OCI-LY7 (cell line): ENCODE measurements at regions not wholly inside any gene's neighbourhood (a gene's known extent, or its start where the extent isn't known, plus 50 kb on each side); places are given as distances from the start of the nearest gene placed in this dataset.

Experiments
- EZH2phosphoT487 ChIP-seq: fragments of 200-600 bp; sonication (generic); IDR thresholded peaks from 2 replicates; pipeline ENCODE4 v1.6.1; 2018; ENCODE audit warnings: low read depth, borderline replicate concordance, mild to moderate bottlenecking, mixed run types, antibody characterized with exemption, low read length, moderate library complexity, mixed read lengths
- TF ChIP-seq, protein P1 (sequence below): fragments of 200-600 bp; sonication (generic); conservative IDR thresholded peaks from 2 replicates; pipeline ENCODE4 v1.5.1; 2014; ENCODE audit warnings: mild to moderate bottlenecking, antibody characterized with exemption, low read length, moderate library complexity, mixed read lengths

DNA sequence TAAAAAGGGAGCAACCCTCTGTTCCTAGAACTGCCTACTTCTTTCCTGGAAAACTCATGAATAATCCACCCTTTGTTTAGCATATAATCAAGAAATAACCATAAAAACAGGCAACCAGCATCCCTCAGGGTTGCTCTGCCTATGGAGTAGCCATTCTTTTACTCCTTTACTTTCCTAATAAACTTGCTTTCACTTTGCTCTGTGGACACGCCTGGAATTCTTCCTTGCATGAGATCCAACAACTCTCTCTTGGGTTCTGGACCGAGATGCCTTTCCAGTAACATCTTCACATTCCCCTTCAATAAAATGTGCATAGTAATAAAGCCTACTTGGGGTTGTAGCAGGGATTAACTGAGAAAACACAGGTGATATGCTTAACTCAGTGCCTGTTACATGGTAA lies 286.4 kb upstream of the AMIGO2 start:
- no peak for TF ChIP-seq EZH2phosphoT487
- TF ChIP-seq, protein P1, sequence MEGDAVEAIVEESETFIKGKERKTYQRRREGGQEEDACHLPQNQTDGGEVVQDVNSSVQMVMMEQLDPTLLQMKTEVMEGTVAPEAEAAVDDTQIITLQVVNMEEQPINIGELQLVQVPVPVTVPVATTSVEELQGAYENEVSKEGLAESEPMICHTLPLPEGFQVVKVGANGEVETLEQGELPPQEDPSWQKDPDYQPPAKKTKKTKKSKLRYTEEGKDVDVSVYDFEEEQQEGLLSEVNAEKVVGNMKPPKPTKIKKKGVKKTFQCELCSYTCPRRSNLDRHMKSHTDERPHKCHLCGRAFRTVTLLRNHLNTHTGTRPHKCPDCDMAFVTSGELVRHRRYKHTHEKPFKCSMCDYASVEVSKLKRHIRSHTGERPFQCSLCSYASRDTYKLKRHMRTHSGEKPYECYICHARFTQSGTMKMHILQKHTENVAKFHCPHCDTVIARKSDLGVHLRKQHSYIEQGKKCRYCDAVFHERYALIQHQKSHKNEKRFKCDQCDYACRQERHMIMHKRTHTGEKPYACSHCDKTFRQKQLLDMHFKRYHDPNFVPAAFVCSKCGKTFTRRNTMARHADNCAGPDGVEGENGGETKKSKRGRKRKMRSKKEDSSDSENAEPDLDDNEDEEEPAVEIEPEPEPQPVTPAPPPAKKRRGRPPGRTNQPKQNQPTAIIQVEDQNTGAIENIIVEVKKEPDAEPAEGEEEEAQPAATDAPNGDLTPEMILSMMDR: no peak
